Stimulated activated CD8-positive, alpha-beta memory T cell treated with anti-CD3 and anti-CD28 coated beads, Interleukin-15, amount 100 ng/mL, for 1 hour (primary cell): ENCODE measurements at regions not wholly inside any gene's neighbourhood (a gene's known extent, or its start where the extent isn't known, plus 50 kb on each side); places are given as distances from the start of the nearest gene placed in this dataset.

Experiments
- DNase-seq: peaks from one replicate; pipeline ENCODE4 v3.0.0-alpha.2; 2020; ENCODE audit warnings: low read depth

GRCh38 chr7:25314731-25315267, 86.5 kb upstream of the NPVF start:
- DNase-seq, result no peak

DNA sequence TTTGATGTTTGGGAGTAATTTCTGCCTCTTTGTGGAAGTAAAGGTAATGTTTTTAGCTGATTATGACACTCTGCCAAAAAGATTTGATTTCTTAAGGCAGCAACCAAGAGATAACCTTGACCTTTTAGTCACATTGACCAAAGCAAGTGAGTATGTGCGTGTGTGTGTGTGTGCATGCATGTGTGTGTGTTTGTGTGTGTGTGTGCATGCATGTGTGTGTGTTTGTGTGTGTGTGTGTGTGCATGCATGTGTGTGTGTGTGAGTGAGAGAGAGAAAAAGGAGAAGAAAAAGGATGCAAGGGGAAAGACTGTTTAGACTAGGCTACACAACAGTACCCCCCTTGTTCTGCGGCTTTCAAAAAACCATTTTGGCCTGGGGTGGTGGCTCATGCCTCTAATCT, 88.1 kb upstream of the NPVF start:
- DNase-seq, result no peak

DNA sequence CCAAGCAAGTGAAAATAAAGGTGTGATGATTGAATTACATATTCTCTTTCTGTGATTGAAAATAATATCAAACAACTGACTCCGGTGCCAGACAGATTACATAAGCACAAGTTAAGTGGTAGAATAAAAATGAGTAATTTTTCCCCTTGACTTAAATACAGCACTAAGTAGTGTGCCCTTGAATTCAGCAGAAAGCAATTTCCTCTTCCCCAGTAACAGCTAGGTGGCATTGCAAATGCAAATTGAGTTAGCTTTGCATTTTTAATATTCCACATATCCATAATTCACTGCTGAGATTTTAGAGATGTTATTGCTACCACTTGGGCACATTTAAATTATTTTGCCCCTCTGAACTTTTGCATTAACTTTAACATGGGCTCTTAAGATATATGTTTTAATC, 89.8 kb upstream of the NPVF start:
- no peak for DNase-seq

DNA sequence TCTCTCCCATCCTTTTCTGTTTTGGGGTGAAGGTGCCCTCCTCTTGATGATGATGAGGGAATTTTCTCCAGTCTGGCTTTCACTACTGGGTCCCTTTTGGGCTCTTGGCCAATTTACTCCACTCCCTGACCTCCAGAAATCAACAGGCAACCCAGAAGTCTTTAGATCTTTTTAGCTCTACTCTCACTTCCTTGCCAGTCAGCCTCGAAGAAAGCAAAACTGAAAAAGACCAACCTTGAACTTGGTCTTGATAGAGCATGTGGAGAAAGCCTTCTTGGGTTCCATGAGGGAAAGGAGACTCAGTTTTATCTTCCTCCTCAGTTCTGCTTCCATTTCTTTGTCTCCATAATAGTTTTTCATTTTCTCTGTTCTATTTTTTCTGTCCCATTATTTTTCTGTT, 91.4 kb upstream of the NPVF start:
- DNase-seq, result no peak

- DNase-seq, result no peak
Measured at GRCh38 chr7:25320791-25321190, 92.5 kb upstream of the NPVF start.

DNA sequence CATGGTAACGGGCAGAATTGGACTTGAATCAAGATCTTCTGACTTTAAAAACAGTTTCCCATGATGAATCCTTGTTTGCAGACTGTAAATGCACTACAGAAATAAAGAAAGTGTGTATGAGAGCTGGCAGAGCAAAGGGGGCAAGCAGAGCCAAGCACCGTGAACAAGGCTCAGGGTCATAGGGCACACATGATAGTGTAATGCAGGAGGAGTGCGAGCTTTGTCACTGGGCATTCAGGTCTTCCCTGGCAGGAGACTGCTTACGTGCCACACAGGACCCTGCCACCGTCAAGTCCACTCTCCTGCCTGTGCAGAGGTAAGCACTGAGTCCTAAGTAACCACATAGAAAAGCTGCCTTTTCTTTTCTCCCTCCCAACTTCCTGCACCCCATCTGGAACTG, 93.1 kb upstream of the NPVF start:
- DNase-seq, result no peak

DNA sequence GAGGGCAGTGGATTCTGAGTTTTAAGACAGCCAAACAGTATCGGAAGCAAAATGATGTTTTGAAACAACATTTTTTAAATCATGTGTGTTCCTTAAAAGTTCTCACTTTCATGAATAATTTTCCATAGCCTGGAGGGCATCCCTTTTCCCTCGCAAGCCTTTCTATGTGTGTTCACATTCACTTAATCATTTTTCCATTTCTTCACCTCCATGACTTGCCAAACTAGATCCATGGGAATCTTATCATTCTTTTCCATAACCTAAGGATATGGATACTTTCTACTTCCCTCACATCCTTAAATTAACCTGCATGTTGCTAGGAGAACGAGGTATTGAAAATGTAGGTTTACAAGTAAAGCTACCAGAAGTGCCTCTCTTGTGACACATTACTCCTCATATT, 94.2 kb upstream of the NPVF start:
- no peak for DNase-seq

- no peak for DNase-seq
Measured at GRCh38 chr7:25325186-25325757, 97.0 kb upstream of the NPVF start.

- no peak for DNase-seq
Measured at GRCh38 chr7:25326501-25327156, 98.3 kb upstream of the NPVF start.

DNA sequence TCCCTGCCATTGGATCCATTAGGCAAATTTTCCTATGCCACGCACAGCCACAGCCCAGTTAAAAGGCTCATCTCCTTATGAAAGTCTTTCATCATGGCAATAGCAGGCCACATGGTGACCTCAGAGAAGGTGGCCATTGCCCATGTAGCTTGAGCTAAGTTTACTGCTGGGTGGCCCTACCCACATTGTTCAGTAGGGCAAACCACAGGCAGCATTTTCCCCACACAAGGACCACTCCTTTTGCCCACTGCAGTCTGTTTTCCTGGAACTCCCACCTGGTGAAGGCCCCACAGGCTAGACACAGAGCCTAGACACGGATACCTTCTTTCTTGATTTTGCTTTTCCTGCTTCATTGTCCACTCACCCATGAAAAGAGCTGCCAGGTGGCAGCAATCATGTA, 101.5 kb upstream of the NPVF start:
- DNase-seq, result no peak

DNA sequence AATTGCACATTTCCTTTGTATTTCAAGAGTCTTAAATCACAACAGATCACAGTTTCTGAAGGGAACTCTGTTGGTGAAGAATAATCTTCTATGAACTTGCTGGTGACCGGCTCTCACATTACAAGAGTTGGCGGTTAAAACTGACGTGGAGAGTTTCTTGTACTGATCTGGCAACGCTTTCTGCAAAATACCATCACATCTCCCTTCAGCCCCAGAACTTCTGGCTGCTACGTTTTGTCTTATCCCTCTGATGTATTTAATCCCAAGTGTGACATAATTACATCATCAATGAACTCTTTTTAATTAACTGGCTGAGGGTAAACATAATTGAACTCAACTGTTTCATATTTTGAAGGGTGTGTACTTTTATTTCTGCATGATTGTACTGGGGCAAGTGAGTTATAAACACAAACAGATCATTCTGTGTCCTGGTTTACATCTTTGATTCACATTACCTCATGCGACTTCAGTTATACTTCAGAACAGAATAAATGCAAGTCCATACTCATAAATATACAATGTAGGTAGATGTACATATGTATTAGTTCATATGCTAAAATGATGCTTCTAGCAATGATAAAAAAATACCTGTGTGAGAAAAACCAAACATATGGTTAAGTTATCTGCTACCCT, 105.1 kb upstream of the NPVF start:
- DNase-seq, result no peak

DNA sequence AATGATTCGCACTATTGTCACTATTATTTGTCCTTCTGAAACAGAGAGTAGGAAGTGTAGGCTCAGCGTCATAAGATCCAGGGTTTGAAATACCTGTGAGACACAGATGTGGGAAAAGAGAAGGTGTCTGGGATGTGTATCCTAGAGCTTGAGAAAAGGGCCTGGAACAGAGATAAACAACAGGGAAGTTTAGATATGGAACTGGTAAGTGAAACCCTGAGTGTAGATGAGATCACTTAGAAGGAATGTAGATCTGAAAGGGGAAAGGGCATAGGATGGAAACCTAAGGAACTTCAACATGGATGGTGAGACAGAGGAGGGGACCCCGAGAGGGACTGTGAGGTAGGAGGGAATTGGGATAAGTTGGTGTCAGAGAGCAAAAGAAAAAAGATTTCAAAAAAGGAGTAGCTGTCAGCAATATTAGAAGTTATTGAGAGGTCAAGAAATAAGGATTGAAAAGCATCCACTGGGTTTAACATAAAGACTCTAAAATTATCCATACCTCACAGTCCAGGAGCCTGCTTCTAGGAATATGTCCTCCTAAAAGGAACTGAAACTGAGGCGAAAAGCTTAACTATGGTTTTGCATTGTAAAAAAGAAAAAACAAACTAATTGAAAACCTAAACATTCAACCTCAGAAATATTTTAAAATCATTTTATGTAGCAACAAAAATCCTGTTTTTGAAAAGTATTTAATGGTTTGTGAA, 119.2 kb upstream of the NPVF start:
- DNase-seq, result no peak

- no peak for DNase-seq
Measured at GRCh38 chr7:25348104-25348503, 119.8 kb upstream of the NPVF start.

GRCh38 chr7:25349283-25350017, 121.2 kb upstream of the NPVF start:
- DNase-seq, result no peak

DNA sequence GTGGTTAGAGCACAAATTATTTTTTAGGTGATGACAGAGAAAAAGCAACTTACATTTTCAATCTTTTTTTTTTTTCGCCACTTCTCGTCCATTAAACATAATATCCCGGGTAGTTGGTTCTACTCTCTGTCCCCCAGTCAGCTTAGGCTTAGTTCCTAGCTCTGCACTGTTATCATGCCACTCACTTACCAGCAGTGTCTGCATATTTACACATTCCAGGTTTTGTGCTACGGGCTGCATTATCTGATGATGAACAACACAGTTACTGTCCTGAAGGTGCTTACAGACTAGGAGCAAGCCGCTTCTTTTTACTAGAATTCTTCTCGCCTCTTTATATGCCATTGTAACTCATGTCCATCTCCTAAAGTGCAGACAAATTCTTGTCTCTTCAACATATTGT, 121.8 kb upstream of the NPVF start:
- DNase-seq, result no peak

- DNase-seq, result no peak
Measured at GRCh38 chr7:25351761-25352160, 123.5 kb upstream of the NPVF start.

DNA sequence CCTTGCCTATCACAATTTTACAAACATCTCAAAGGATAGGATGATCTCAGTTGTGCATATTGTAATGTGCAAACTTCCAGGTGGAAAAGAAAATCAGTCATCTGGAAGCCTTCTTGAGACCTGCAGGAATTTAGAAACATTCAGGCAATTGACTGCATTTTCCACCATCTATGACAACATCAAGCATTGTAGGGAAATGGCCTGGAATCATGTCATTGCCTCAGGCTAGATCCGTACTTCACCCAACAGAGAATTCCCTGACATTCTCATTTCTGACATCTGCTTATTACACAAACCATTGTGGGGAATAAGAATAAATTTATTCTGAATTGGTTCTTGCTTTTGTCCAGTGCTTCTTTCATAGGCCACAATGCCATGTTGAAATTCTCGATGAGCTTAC, 124.9 kb upstream of the NPVF start:
- DNase-seq, result no peak

GRCh38 chr7:25353732-25354131, 125.4 kb upstream of the NPVF start:
- no peak for DNase-seq

DNA sequence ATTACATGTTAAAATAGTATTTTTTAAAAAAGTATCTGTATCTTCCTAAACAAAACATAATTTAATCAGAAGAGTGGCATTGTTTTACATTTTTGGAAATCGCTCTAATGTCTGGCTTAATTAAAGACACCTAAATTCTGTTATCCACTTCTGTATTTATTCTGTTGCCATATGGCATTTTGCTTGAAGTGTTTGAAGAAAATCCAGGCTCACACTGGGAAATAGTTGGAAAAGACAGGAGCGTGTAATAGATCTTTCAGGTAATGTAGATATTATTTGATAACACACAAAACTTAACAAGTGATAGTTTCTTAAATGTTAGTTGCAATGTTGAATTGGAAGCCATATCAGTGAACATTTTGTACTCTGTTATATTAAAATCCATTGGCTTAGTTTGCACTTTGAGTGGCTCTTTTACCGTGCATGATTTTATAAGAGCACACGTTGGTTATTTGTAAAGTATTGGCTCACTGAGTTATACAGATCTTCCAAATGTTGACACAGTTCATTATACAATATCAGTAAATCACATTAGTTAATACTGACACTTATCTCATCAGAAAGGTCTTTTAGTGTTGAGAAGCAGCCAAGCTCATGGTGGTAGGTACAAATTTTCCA, 128.4 kb upstream of the NPVF start:
- no peak for DNase-seq

DNA sequence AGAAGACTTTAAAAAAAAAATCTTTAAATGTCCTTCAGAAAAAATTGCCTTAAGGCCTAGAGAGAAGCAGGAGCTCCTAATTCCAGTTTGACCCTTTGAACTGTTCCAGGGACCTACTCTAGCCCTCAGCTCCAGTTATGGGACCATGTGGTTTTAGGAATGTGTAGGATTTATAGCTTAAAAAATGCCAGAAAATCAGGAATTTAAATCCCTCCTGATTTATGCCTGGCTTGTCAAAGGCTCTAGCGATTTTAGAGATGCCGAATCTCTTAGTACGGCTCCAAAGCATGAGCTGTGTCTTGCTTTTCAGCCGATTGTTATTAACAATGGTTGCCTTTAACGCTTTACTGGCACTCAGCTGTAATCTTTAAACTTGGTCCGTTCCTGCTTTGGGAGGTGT, 130.6 kb upstream of the NPVF start:
- no peak for DNase-seq

DNA sequence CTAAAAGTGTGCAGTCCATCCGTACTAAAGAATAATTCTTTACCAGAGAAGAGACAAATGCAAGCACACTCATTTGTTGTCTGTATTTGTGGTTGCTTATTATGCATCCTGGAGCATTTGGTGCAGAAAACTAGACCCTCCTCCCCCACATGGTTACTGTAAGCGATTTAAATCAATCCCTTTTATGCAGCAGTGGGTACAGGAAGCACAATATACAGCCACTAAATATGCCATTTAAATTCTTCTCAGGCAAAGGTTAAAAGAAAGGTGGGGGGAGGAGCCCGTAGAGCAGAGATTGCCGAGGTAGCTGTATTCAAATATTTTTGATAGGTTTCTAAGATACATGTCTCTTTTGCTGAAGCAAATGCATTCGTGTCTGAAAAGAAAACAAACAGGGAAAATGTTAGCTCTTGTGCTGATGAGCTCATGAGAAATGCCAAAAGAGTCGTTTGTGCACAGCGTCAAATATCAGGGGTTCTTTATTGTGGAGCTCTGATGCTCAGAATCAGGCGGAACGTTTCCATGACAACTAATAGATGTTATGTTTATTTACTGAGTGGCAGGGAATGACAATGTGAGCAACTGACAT, 131.3 kb upstream of the NPVF start:
- DNase-seq, result no peak
